GM23338 (cell line): ENCODE measurements at regions not wholly inside any gene's neighbourhood (a gene's known extent, or its start where the extent isn't known, plus 50 kb on each side); places are given as distances from the start of the nearest gene placed in this dataset.

ENCODE experiments used
- ATAC-seq: fragments of 200-7000 bp; cut with Tn5 transposase; 3 replicates; pipeline ENCODE4 v1.9.1; 2020
- DNase-seq: peaks from one replicate; pipeline ENCODE4 v3.0.0-alpha.2; 2015; ENCODE audit warnings: low spot score
- H2AFZ ChIP-seq: fragments of 200-600 bp; sonication (generic); 2 replicates; pipeline ENCODE4 v1.8.0; 2016; ENCODE audit warnings: antibody characterized with exemption, mild to moderate bottlenecking, moderate library complexity
- H3F3A ChIP-seq: fragments of 200-600 bp; sonication (generic); replicated peaks from 2 replicates; pipeline ENCODE4 v1.8.0; 2017; ENCODE audit warnings: antibody characterized with exemption, mixed run types, low read depth
- H3K27ac ChIP-seq: fragments of 200-600 bp; sonication (generic); 2 replicates; pipeline ENCODE4 v1.6.1; 2016; ENCODE audit warnings: low read depth
- H3K27me3 ChIP-seq: fragments of 200-600 bp; sonication (generic); 2 replicates; pipeline ENCODE4 v1.8.0; 2016; ENCODE audit warnings: mild to moderate bottlenecking, mixed run types, moderate library complexity; ENCODE audit not compliant: insufficient read depth
- H3K36me3 ChIP-seq: fragments of 200-600 bp; sonication (generic); 2 replicates; pipeline ENCODE4 v1.8.0; 2016; ENCODE audit warnings: mild to moderate bottlenecking; ENCODE audit not compliant: insufficient read depth
- H3K4me1 ChIP-seq: fragments of 200-600 bp; sonication (generic); 2 replicates; pipeline ENCODE4 v1.8.0; 2016; ENCODE audit warnings: mild to moderate bottlenecking, moderate library complexity; ENCODE audit not compliant: insufficient read depth
- H3K4me2 ChIP-seq: fragments of 200-600 bp; sonication (generic); 2 replicates; pipeline ENCODE4 v1.7.1; 2017; ENCODE audit warnings: mixed run types
- H3K4me3 ChIP-seq: fragments of 200-600 bp; sonication (generic); 2 replicates; pipeline ENCODE4 v1.6.1; 2016; ENCODE audit warnings: mixed run types
- H3K79me2 ChIP-seq: fragments of 200-600 bp; sonication (generic); replicated peaks from 2 replicates; pipeline ENCODE4 v1.8.0; 2017; ENCODE audit warnings: mild to moderate bottlenecking; ENCODE audit not compliant: insufficient read depth
- H3K9me2 ChIP-seq: fragments of 200-600 bp; sonication (generic); 2 replicates; pipeline ENCODE4 v1.8.0; 2017; ENCODE audit not compliant: insufficient read depth
- H4K20me1 ChIP-seq: fragments of 200-600 bp; sonication (generic); replicated peaks from 2 replicates; pipeline ENCODE4 v1.8.0; 2017; ENCODE audit warnings: mild to moderate bottlenecking; ENCODE audit not compliant: insufficient read depth
- H3K27ac Mint-ChIP-seq: 2 replicates; pipeline ENCODE4 v1.8.0; 2020; ENCODE audit warnings: inconsistent platforms, mild to moderate bottlenecking, moderate library complexity, mixed read lengths
- H3K27me3 Mint-ChIP-seq: 3 replicates; pipeline ENCODE4 v1.8.0; 2022; ENCODE audit warnings: low read depth, mild to moderate bottlenecking, moderate library complexity, mixed read lengths, inconsistent platforms; ENCODE audit not compliant: insufficient read depth, poor library complexity
- H3K36me3 Mint-ChIP-seq: 3 replicates; pipeline ENCODE4 v1.8.0; 2021; ENCODE audit warnings: low read depth, mild to moderate bottlenecking, inconsistent platforms, moderate library complexity, mixed read lengths
- H3K4me1 Mint-ChIP-seq: 3 replicates; pipeline ENCODE4 v1.8.0; 2020; ENCODE audit warnings: mild to moderate bottlenecking, inconsistent platforms, mixed read lengths
- H3K4me3 Mint-ChIP-seq: 3 replicates; pipeline ENCODE4 v1.8.0; 2021; ENCODE audit warnings: moderate library complexity, mild to moderate bottlenecking, inconsistent platforms, mixed read lengths
- H3K9me3 Mint-ChIP-seq: 3 replicates; pipeline ENCODE4 v1.8.0; 2020; ENCODE audit warnings: moderate library complexity, mild to moderate bottlenecking, inconsistent platforms, mixed read lengths
- CREB1 ChIP-seq: fragments of 250-450 bp; sonication (Bioruptor Pico); IDR thresholded peaks from 2 replicates; pipeline ENCODE4 v1.5.0; 2020; ENCODE audit warnings: low read depth, mild to moderate bottlenecking, moderate library complexity
- EZH2 ChIP-seq: fragments of 200-600 bp; sonication (generic); IDR thresholded peaks from one replicate; pipeline ENCODE4 v1.8.0; 2017; ENCODE audit warnings: antibody characterized with exemption, mild to moderate bottlenecking, low read depth; ENCODE audit not compliant: unreplicated experiment
- EZH2phosphoT487 ChIP-seq: fragments of 200-600 bp; sonication (generic); IDR thresholded peaks from one replicate; pipeline ENCODE4 v1.8.1; 2018; ENCODE audit warnings: antibody characterized with exemption; ENCODE audit not compliant: unreplicated experiment
- JUNB ChIP-seq: IDR thresholded peaks from one replicate; pipeline ENCODE4 v1.6.1; 2016; ENCODE audit warnings: antibody characterized with exemption; ENCODE audit not compliant: unreplicated experiment
- NANOG ChIP-seq: IDR thresholded peaks from 2 replicates; pipeline ENCODE4 v1.6.1; 2016; ENCODE audit warnings: antibody characterized with exemption, borderline replicate concordance
- POLR2AphosphoS5 ChIP-seq: IDR thresholded peaks from 2 replicates; pipeline ENCODE4 v1.6.1; 2016; ENCODE audit warnings: antibody characterized with exemption, low read depth
- STAT1 ChIP-seq: IDR thresholded peaks from one replicate; pipeline ENCODE4 v1.6.1; 2016; ENCODE audit warnings: antibody characterized with exemption; ENCODE audit not compliant: unreplicated experiment
- ZNF114 ChIP-seq: fragments of 250-450 bp; sonication (Bioruptor Pico); IDR thresholded peaks from 2 replicates; pipeline ENCODE4 v1.5.0; 2020; ENCODE audit warnings: mild to moderate bottlenecking, moderate library complexity
- ZNF331 ChIP-seq: fragments of 250-450 bp; sonication (Bioruptor Pico); IDR thresholded peaks from 2 replicates; pipeline ENCODE4 v1.5.0; 2020; ENCODE audit warnings: low read depth, mild to moderate bottlenecking, moderate library complexity
- TF ChIP-seq, protein P1 (sequence below), 2 experiments: fragments of 200-600 bp in 1 of 2; sonication (generic) in 1 of 2; conservative IDR thresholded peaks; 2 replicates each; pipeline versions ENCODE4 v1.5.1 to v1.6.1; 2016 to 2017; ENCODE audit warnings: antibody characterized with exemption in 2 of 2, low read depth in 2 of 2, mild to moderate bottlenecking in 2 of 2, moderate library complexity in 1 of 2
- TF ChIP-seq, protein P2 (sequence below): IDR thresholded peaks from 2 replicates; pipeline ENCODE4 v1.6.1; 2016; ENCODE audit warnings: antibody characterized with exemption
- TF ChIP-seq, protein P3 (sequence below): IDR thresholded peaks from one replicate; pipeline ENCODE4 v1.6.1; 2018; ENCODE audit warnings: antibody characterized with exemption; ENCODE audit not compliant: unreplicated experiment
- TF ChIP-seq, protein P4 (sequence below): fragments of 250-450 bp; sonication (Bioruptor Pico); IDR thresholded peaks from 2 replicates; pipeline ENCODE4 v1.5.0; 2020; ENCODE audit warnings: mild to moderate bottlenecking, moderate library complexity

DNA sequence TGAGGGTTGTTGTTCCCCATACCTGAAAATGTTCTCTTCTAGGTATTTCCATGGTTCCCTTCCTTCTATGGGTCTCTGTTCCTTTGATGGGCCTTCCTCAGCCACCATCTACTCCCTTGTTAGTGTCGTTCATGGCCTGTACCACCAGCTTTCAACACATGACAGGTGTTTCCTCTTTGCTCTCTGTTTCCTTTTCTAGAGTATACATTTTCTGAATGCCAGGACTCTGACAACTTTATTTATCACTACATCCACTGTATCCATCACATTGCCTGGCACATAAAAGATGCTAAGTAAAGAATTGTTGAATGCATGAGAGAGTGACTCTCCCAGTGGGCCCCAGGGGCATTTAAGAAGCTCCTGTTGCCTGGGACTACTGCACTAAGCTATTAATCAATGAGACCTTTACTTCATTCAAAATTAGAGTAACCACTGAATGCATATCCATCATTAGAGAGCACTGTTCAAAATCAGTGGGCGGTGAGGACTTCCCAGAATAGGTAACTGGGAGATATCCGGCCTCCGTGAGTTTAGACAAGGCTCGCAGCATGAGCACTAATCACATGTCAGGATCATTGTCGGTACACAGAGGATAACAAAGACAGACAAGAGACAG lies 255.0 kb downstream of the CBLN1 start:
- Mint-ChIP-seq H3K9me3 (peaks cover 4% of the 10 kb centered on the region; the same call in 2 of the 3 replicates), H3K27me3 (peaks cover 5% of the 10 kb centered on the region), H3K4me3 (no peak overlapping the region), H3K36me3 (no peaks in the 10 kb centered on the region; the same call in 2 of the 3 replicates), H3K4me1 (peaks cover 33% of the 10 kb centered on the region), H3K27ac (no peak overlapping the region)
- DNase-seq (no peak), ATAC-seq (no peak)
- Histone ChIP-seq H3K27me3 (no peaks in the 10 kb centered on the region), H2AFZ (no peak overlapping the region), H3K9me2 (peaks cover 14% of the 10 kb centered on the region), H3K4me2 (no peak overlapping the region), H3F3A (no peaks in the 10 kb centered on the region), H3K4me1 (peaks cover 22% of the 10 kb centered on the region), H3K79me2 (no peaks in the 10 kb centered on the region), H3K27ac (no peak overlapping the region), H4K20me1 (no peaks in the 10 kb centered on the region), H3K36me3 (no peaks in the 10 kb centered on the region), H3K4me3 (no peak overlapping the region)
- TF ChIP-seq, protein P1, sequence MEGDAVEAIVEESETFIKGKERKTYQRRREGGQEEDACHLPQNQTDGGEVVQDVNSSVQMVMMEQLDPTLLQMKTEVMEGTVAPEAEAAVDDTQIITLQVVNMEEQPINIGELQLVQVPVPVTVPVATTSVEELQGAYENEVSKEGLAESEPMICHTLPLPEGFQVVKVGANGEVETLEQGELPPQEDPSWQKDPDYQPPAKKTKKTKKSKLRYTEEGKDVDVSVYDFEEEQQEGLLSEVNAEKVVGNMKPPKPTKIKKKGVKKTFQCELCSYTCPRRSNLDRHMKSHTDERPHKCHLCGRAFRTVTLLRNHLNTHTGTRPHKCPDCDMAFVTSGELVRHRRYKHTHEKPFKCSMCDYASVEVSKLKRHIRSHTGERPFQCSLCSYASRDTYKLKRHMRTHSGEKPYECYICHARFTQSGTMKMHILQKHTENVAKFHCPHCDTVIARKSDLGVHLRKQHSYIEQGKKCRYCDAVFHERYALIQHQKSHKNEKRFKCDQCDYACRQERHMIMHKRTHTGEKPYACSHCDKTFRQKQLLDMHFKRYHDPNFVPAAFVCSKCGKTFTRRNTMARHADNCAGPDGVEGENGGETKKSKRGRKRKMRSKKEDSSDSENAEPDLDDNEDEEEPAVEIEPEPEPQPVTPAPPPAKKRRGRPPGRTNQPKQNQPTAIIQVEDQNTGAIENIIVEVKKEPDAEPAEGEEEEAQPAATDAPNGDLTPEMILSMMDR (conservative IDR thresholded peaks at IDR 0.05; ENCODE audit: low read depth in 2 of 2): no peak
- TF ChIP-seq JUNB (no peak), STAT1 (no peak), EZH2phosphoT487 (no peak), CREB1 (CRISPR knock-in tag) (no peak), ZNF331 (CRISPR knock-in tag) (no peak), EZH2 (no peak), POLR2AphosphoS5 (no peak), ZNF114 (no peak), NANOG (no peak)
- TF ChIP-seq, protein P2, sequence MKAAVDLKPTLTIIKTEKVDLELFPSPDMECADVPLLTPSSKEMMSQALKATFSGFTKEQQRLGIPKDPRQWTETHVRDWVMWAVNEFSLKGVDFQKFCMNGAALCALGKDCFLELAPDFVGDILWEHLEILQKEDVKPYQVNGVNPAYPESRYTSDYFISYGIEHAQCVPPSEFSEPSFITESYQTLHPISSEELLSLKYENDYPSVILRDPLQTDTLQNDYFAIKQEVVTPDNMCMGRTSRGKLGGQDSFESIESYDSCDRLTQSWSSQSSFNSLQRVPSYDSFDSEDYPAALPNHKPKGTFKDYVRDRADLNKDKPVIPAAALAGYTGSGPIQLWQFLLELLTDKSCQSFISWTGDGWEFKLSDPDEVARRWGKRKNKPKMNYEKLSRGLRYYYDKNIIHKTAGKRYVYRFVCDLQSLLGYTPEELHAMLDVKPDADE: no peak
- TF ChIP-seq, protein P3, sequence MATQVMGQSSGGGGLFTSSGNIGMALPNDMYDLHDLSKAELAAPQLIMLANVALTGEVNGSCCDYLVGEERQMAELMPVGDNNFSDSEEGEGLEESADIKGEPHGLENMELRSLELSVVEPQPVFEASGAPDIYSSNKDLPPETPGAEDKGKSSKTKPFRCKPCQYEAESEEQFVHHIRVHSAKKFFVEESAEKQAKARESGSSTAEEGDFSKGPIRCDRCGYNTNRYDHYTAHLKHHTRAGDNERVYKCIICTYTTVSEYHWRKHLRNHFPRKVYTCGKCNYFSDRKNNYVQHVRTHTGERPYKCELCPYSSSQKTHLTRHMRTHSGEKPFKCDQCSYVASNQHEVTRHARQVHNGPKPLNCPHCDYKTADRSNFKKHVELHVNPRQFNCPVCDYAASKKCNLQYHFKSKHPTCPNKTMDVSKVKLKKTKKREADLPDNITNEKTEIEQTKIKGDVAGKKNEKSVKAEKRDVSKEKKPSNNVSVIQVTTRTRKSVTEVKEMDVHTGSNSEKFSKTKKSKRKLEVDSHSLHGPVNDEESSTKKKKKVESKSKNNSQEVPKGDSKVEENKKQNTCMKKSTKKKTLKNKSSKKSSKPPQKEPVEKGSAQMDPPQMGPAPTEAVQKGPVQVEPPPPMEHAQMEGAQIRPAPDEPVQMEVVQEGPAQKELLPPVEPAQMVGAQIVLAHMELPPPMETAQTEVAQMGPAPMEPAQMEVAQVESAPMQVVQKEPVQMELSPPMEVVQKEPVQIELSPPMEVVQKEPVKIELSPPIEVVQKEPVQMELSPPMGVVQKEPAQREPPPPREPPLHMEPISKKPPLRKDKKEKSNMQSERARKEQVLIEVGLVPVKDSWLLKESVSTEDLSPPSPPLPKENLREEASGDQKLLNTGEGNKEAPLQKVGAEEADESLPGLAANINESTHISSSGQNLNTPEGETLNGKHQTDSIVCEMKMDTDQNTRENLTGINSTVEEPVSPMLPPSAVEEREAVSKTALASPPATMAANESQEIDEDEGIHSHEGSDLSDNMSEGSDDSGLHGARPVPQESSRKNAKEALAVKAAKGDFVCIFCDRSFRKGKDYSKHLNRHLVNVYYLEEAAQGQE: no peak
- TF ChIP-seq, protein P4, sequence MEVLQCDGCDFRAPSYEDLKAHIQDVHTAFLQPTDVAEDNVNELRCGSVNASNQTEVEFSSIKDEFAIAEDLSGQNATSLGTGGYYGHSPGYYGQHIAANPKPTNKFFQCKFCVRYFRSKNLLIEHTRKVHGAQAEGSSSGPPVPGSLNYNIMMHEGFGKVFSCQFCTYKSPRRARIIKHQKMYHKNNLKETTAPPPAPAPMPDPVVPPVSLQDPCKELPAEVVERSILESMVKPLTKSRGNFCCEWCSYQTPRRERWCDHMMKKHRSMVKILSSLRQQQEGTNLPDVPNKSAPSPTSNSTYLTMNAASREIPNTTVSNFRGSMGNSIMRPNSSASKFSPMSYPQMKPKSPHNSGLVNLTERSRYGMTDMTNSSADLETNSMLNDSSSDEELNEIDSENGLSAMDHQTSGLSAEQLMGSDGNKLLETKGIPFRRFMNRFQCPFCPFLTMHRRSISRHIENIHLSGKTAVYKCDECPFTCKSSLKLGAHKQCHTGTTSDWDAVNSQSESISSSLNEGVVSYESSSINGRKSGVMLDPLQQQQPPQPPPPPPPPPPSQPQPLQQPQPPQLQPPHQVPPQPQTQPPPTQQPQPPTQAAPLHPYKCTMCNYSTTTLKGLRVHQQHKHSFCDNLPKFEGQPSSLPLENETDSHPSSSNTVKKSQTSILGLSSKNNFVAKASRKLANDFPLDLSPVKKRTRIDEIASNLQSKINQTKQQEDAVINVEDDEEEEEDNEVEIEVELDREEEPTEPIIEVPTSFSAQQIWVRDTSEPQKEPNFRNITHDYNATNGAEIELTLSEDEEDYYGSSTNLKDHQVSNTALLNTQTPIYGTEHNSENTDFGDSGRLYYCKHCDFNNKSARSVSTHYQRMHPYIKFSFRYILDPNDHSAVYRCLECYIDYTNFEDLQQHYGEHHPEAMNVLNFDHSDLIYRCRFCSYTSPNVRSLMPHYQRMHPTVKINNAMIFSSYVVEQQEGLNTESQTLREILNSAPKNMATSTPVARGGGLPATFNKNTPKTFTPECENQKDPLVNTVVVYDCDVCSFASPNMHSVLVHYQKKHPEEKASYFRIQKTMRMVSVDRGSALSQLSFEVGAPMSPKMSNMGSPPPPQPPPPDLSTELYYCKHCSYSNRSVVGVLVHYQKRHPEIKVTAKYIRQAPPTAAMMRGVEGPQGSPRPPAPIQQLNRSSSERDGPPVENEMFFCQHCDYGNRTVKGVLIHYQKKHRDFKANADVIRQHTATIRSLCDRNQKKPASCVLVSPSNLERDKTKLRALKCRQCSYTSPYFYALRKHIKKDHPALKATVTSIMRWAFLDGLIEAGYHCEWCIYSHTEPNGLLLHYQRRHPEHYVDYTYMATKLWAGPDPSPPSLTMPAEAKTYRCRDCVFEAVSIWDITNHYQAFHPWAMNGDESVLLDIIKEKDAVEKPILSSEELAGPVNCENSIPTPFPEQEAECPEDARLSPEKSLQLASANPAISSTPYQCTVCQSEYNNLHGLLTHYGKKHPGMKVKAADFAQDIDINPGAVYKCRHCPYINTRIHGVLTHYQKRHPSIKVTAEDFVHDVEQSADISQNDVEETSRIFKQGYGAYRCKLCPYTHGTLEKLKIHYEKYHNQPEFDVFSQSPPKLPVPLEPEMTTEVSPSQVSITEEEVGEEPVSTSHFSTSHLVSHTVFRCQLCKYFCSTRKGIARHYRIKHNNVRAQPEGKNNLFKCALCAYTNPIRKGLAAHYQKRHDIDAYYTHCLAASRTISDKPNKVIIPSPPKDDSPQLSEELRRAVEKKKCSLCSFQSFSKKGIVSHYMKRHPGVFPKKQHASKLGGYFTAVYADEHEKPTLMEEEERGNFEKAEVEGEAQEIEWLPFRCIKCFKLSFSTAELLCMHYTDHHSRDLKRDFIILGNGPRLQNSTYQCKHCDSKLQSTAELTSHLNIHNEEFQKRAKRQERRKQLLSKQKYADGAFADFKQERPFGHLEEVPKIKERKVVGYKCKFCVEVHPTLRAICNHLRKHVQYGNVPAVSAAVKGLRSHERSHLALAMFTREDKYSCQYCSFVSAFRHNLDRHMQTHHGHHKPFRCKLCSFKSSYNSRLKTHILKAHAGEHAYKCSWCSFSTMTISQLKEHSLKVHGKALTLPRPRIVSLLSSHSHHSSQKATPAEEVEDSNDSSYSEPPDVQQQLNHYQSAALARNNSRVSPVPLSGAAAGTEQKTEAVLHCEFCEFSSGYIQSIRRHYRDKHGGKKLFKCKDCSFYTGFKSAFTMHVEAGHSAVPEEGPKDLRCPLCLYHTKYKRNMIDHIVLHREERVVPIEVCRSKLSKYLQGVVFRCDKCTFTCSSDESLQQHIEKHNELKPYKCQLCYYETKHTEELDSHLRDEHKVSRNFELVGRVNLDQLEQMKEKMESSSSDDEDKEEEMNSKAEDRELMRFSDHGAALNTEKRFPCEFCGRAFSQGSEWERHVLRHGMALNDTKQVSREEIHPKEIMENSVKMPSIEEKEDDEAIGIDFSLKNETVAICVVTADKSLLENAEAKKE (CRISPR knock-in tag): no peak
